Activated CD8-positive, alpha-beta T cell treated with anti-CD3 and anti-CD28 coated beads for 36 hours (primary cell): ENCODE measurements at regions not wholly inside any gene's neighbourhood (a gene's known extent, or its start where the extent isn't known, plus 50 kb on each side); places are given as distances from the start of the nearest gene placed in this dataset.

Experiments
- ATAC-seq: fragments of 200-7000 bp; cut with Tn5 transposase; one replicate; pipeline ENCODE4 v1.10.0; 2021; ENCODE audit warnings: mild to moderate bottlenecking, moderate library complexity
- CTCF ChIA-PET: fragments of 350-600 bp; sonication (Branson Sonifier 250); formaldehyde crosslinking; loops from one replicate; lab custom pipeline; 2021; ENCODE audit warnings: antibody characterized with exemption; lab: Charles Lee
- POLR2A ChIA-PET: fragments of 350-600 bp; sonication (Branson Sonifier 250); formaldehyde crosslinking; loops from one replicate; lab custom pipeline; 2021; ENCODE audit warnings: antibody characterized with exemption; lab: Charles Lee
- DNase-seq: peaks from one replicate; pipeline ENCODE4 v3.0.0-alpha.2; 2020
- H3K27ac Mint-ChIP-seq: one replicate; pipeline ENCODE4 v1.8.0; 2021; ENCODE audit warnings: mild to moderate bottlenecking, mixed read lengths
- H3K27me3 Mint-ChIP-seq: one replicate; pipeline ENCODE4 v1.8.0; 2021; ENCODE audit warnings: mixed read lengths
- H3K36me3 Mint-ChIP-seq: one replicate; pipeline ENCODE4 v1.8.0; 2021; ENCODE audit warnings: low read depth, mixed read lengths
- H3K4me1 Mint-ChIP-seq: one replicate; pipeline ENCODE4 v1.8.0; 2021; ENCODE audit warnings: low read depth, mixed read lengths
- H3K4me3 Mint-ChIP-seq: one replicate; pipeline ENCODE4 v1.8.0; 2021; ENCODE audit warnings: mild to moderate bottlenecking, moderate library complexity, mixed read lengths
- H3K9me3 Mint-ChIP-seq: one replicate; pipeline ENCODE4 v1.8.0; 2021; ENCODE audit warnings: mixed read lengths
- intact Hi-C: fragments of 100-400 bp; cut with micrococcal nuclease; formaldehyde crosslinking; loops from one replicate; pipeline ENCODE4 v1.10.0; 2022
- TF ChIP-seq, protein P1 (sequence below): fragments of 200-600 bp; IDR thresholded peaks from one replicate; pipeline ENCODE4 v1.8.0; 2022; ENCODE audit warnings: antibody characterized with exemption, mild to moderate bottlenecking

DNA sequence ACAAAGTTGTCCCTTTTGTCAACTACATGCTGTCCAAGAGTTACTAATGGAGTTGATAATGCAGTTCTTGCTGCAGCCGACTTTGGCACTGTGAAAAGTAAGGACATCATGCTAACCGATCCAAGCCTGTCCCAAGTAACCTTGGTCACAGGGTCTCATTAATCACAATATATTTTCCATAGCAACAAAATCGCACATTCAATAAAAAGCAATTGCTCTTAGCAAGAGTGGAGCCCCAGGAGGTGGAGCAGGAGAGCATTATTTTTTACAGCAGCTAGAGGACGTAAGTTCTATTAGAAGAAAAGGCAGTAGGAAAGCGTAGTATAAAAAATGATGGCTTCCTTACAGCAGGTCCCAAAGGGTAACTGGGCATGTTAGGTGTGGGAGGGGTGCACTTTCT lies 570.3 kb downstream of the EBF1 start:
- Mint-ChIP-seq H3K4me1 (no peaks in the 10 kb centered on the region), H3K27ac (no peak overlapping the region), H3K27me3 (no peaks in the 10 kb centered on the region), H3K4me3 (no peak overlapping the region), H3K9me3 (no peaks in the 10 kb centered on the region), H3K36me3 (no peaks in the 10 kb centered on the region)
- ChIA-PET POLR2A (no interaction called here), CTCF (no interaction called here)
- DNase-seq (no peak), ATAC-seq (no peak)
- TF ChIP-seq, protein P1, sequence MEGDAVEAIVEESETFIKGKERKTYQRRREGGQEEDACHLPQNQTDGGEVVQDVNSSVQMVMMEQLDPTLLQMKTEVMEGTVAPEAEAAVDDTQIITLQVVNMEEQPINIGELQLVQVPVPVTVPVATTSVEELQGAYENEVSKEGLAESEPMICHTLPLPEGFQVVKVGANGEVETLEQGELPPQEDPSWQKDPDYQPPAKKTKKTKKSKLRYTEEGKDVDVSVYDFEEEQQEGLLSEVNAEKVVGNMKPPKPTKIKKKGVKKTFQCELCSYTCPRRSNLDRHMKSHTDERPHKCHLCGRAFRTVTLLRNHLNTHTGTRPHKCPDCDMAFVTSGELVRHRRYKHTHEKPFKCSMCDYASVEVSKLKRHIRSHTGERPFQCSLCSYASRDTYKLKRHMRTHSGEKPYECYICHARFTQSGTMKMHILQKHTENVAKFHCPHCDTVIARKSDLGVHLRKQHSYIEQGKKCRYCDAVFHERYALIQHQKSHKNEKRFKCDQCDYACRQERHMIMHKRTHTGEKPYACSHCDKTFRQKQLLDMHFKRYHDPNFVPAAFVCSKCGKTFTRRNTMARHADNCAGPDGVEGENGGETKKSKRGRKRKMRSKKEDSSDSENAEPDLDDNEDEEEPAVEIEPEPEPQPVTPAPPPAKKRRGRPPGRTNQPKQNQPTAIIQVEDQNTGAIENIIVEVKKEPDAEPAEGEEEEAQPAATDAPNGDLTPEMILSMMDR = no peak
- intact Hi-C loops = no loop called here

DNA sequence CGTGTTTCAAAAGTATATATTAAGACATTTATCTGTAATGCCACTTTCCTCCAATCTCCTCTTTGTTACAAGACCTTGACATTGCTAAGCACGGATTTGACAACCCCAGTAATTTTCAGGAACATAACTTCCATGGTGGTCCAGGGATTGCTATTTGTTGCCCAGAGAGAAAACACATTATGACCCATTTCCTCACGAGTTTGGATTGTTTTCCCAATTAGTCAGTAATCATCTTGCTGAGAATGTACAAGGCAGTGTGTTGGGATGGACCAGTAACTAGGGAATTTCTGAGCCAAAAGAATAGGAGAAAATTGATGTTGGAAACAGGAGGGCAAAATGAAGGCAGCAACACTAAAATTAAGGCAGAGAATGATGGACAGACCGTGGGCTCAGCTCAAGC lies 574.1 kb downstream of the EBF1 start:
- Mint-ChIP-seq H3K4me3 (no peak overlapping the region), H3K36me3 (no peaks in the 10 kb centered on the region), H3K9me3 (no peaks in the 10 kb centered on the region), H3K27me3 (no peaks in the 10 kb centered on the region), H3K4me1 (peaks cover 7% of the 10 kb centered on the region), H3K27ac (no peak overlapping the region)
- ChIA-PET POLR2A (no interaction called here), CTCF (no interaction called here)
- no peak for DNase-seq
- TF ChIP-seq, protein P1 = no peak
- intact Hi-C loops = no loop called here
- no peak for ATAC-seq

DNA sequence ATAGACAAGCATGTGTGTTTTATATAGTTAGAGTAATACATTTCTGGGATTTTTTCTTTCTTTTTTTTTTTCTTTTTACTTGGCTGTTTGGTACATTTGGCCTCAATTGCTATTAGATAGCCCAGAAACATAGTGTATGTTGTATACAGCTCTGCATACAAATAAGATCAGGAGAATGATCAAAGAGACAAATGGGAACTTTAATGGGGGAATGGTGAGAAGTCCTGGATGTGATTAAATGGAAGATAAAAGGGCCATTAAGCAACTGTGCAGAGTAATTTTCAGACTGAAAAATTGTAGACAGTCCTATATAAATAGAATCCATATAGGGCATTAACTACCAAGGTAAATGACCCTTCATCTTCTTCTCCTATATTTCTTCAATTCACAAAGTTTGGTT lies 575.6 kb downstream of the EBF1 start:
- CTCF ChIA-PET = no interaction called here
- POLR2A ChIA-PET = no interaction called here
- TF ChIP-seq, protein P1 = no peak
- no peak overlapping the region for H3K4me3 Mint-ChIP-seq
- peaks cover 7% of the 10 kb centered on the region for H3K4me1 Mint-ChIP-seq
- H3K9me3 Mint-ChIP-seq = no peaks in the 10 kb centered on the region
- ATAC-seq (no peak), DNase-seq (no peak)
- H3K27me3 Mint-ChIP-seq = no peaks in the 10 kb centered on the region
- intact Hi-C loops = no loop called here
- H3K27ac Mint-ChIP-seq = no peak overlapping the region
- no peaks in the 10 kb centered on the region for H3K36me3 Mint-ChIP-seq

DNA sequence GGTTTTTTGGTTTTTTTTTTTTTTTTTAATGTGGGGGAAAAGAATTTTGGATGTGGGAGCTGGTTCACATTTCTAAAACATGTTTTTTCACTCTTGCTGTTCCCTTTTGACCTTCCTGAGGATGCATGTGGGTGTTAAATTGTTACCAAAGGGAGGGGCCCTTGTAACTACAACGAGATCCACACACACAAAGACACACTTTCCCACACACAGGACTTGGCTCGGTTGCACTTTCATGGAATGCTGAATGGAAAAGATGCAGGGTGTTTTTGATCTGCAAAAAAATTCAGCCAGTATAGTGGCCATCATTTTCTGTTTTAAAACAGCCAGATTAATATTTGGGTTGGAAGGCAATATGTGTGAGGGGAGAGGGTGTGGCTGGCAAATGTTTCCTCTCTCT lies 576.9 kb downstream of the EBF1 start:
- POLR2A ChIA-PET = no interaction called here
- Mint-ChIP-seq H3K4me3 (no peak overlapping the region), H3K36me3 (no peaks in the 10 kb centered on the region), H3K4me1 (peaks cover 7% of the 10 kb centered on the region), H3K27me3 (no peaks in the 10 kb centered on the region), H3K9me3 (no peaks in the 10 kb centered on the region), H3K27ac (no peak overlapping the region)
- intact Hi-C loops = no loop called here
- ATAC-seq (no peak), DNase-seq (no peak)
- TF ChIP-seq, protein P1 = no peak
- CTCF ChIA-PET = no interaction called here

GRCh38 chr5:158521995-158522394 lies 577.7 kb downstream of the EBF1 start:
- no peak for DNase-seq
- H3K27ac Mint-ChIP-seq = no peak overlapping the region
- ATAC-seq = no peak
- POLR2A ChIA-PET = no interaction called here
- peaks cover 7% of the 10 kb centered on the region for H3K4me1 Mint-ChIP-seq
- no peaks in the 10 kb centered on the region for H3K36me3 Mint-ChIP-seq
- H3K4me3 Mint-ChIP-seq = no peak overlapping the region
- intact Hi-C loops = no loop called here
- no peaks in the 10 kb centered on the region for H3K9me3 Mint-ChIP-seq
- CTCF ChIA-PET = no interaction called here
- no peaks in the 10 kb centered on the region for H3K27me3 Mint-ChIP-seq
- TF ChIP-seq, protein P1 = no peak
